NCI-H187 (cell line): ENCODE measurements at regions not wholly inside any gene's neighbourhood (a gene's known extent, or its start where the extent isn't known, plus 50 kb on each side); places are given as distances from the start of the nearest gene placed in this dataset.
"Not testable (repeated sequence)": the region's sequence is repeated elsewhere in the genome, so short reads cannot be mapped to it uniquely, and the experiment has no call there.

Source experiments
- DNase-seq, 2 experiments: peaks; one replicate each; lab custom pipeline; 2025; lab: John Stamatoyannopoulos, UW

DNA sequence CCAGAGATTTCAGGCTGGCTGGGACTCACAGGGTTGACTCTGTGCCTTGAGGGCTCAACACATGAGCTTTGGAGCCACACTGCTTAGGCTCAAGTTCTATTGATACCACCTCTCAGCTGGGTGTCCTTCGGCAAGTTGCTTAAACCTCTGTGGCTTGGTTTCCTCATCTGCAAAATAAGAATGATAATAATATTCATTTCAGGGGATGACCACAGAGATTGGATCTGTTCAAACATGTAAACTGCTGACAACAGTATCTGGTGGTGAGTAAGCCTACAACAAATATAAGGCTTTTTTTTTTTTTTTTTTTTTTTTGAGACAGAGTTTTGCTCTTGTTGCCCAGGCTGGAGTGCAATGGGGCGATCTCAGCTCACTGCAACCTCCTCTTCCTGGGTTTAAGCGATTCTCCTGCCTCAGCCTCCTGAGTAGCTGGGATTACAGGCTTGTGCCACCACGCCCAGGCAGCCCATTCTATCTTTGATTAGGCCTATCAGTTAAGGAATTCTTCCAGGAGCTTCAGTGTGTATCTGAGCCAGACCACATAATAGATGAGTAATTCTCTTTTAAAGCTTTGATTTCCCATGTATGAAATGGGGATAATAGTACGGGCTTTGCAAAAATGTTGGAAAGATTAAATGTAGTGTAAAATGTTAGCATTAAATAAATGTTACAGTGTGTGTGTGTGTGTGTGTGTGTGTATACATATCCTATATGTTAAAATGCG, 437.6 kb downstream of the PRDM2 start:
- DNase-seq: no peak

DNA sequence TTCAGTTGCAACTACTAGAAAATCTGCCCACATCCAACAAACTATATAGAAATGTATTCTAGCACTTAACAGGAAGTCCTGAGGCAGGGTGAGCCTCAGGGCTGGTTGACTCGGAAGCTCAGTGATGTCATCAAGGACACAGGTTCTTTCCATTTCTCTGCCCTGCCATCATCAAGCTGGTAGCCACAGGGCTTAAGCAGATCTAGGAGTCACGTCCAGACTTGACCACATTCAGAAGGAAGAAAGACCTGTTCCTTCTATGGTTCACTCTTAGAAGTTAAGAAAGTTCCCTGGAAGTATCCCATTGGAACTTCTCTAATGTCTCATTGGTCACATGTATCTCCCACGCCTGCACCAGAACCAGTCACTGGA, 438.1 kb downstream of the PRDM2 start:
- no peak for DNase-seq

DNA sequence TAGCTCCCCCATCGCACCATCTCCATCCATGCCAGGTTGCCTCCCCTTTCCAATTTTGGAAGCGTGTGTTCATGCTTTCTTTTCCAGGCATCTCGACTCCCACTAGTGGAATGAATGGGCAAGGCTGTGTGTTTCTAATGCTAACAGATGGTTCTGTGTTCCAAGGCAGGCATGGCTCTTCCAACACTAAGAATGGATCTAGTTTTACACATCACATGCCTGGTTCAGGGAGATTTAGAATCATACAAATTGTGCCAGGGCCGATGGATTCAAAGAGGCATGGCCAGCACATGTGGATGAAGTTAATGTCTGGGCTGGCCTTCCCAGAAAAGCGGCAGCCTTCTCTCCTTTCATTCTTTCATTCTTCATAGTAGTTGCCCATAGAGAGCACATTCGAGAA, 438.7 kb downstream of the PRDM2 start:
- no peak for DNase-seq

DNA sequence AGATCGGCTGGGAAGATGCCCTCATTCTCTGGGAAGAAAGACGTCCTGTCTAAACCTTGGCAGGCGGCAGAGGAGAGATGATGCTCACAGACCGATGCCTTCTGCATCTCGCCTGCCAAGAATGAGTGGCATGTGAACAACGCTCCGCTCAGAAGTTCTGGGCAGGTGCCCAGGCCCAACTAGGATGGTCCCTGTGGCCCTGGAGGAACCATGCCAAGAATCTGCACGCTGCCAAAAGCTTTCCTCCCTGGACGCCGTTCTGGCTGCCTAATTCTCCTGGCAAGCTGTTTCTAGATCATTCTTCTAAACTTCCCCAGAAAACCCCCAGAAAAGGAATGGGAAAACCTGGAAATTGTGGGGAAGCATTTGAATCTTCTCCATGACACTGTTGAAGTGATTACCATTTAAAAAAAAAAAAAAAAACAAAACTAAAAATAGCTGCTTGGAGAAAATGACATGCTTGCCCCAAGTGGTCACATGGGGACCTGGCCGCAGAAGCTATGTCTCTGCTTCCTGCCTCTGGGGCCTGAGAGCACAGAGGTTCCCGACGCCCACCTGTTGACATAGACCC, 440.9 kb downstream of the PRDM2 start:
- DNase-seq: no peak

DNA sequence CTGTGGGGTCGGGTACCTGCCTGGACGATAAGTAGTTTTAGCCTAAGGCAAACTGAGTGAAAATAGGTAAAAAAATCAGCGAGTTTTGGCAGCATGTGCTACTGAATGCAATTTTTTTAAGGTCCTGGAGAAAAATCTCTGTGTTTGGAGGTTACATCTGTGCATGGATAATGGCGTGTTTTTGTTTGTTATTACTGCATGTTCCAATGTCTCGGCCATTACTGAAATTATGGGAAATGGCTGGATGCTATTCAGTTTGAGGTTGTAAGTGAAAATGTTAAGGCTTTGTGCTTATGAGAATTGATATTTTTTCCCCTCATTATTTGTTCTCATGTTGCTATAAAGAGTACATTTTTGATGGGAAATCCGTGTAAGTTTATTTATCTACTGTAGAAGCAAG, 441.7 kb downstream of the PRDM2 start:
- no peak for DNase-seq

DNA sequence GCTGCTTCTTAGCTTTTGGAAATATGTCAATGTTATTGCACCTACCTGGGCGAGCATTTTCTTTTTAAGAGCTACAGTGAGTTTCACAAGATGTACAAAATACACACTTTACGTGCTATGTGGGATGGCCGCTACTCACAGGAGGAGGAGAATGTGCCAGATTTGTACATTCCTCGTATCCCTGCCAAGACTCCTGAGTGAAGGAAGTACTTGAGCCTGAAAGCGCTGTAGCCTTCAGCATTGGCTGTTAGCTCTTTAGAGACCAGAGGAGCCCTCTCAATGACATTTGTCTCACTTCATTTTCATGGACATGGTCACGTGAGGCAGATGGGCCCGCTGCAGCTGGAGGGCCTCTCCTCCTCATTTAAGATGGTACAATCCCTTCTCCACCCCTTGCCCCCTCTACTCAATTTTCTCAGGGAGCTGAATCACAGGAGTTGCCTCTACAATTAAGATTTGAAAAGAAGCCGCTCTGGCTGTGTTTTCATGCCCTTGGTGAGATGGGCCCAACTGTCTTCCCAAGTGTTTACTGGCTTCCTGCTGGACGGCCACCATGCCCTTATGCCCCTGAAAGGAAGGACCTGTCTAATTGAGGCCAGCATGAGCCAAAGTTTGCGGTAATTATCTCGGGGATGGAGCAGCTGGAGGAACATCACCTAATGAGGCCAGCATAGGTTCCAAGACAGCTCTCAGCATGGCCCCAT, 442.6 kb downstream of the PRDM2 start:
- peak; percentile 69 to 74 for DNase-seq

DNA sequence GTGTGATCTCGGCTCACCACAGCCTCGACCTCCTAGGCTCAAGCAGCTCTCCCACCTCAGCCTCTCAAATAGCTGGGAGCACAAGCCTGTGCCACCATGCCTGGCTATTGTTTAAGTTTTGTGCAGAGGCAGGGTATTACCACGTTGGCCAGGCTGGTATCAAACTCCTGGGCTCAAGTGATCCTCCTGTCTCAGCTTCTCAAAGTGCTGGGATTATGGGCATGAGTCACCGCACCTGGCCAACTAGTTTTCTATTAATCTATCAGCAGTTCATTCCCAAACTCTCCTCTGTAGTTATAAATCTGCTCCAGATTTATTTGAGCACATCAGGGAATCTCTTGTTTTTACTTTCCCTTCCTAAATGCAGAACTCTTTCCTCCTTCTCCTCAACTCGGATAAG, 443.8 kb downstream of the PRDM2 start:
- no peak for DNase-seq

DNA sequence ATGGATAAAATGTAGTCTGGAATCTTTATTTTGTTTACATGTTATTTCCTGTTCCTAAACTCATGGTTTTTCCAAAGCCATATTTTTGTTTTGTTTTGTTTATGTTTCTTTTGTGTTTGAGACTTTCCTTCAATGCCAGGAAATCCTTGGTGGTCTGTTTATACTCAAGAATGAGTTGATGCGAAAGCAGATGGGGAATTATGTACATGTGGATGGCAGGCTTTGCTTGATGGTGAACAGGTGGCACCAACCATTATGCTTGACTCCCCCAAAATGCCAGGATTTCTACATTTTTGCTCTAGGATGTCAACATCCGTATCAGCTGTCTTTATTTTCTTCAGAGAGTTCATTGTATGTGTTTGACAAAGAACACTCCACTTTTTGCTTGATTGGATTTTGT, 448.5 kb downstream of the PRDM2 start:
- no peak for DNase-seq

DNA sequence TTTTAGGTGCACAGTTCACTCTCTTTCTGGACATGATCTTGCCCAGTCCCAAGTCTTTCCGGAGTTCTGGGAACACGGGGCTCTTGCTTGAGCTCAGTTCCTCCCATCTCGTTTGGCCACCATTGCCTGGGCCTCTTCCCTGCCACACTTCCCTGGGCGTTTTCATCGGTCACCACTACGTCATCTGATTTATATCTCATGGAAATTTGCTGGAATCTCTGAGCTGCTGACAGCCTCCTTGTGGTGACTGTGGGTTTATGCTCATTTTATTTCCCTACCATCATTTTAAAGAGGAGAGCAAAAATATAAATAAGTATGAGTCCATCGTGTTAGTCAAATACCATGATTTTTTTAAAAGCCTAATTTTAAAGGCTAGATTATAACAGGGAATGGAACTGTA, 449.1 kb upstream of the KAZN start:
- no peak for DNase-seq

DNA sequence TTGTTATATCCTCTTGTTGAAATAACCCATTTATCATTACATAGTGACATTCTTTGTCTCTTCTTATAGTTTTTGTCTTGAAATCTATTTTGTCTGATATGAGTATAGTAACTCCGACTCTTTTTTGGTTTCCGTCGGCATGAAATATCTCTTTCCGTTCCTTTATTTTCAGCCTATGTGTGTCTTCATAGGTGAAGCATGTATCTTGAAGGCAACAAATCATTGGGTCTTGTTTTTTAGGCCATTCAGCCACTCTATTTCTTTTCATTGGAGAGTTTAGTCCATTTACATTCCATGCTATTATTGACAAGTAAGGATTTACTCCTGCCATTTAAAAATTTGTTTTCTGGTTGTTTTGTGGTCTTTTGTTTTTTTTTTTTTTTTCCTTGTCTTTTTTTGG, 441.9 kb upstream of the KAZN start:
- DNase-seq: no peak

DNA sequence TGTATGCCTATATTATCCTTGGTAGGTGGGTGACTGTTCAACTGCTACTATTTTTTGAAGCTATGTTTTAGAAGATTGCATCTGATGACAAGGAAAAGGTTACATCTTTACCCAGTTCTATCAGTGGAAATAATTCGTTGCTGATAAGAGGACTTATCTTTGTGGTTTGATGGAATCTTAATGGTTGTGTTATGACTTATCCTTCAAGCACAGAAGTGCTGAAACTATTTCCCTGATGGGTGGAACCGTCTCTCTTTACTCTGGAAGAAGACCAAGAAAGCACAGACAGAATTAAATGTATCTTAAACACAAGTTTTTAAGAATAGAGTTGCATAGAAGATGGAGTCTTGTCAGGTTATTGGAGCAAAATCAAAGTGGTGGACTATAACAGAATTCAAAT, 437.7 kb upstream of the KAZN start:
- no peak for DNase-seq

DNA sequence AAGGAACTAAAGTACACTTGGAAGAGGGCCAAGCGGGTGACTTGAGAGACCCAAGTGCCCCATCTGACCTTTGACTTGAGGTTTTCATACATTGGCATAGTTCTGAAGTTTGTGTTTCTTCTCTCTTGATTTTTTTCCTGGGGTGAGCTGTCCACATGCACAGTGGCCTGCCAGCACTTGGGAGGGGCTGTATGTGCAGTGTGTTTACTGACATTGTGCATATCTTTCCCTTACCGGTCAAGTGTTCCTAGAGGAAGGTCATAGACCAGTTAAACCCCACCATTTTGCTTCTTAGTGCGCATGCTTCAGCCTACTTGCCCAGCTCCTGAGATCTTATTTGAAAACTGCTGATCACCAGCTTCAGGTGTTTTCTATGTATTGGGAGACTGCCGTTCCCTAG, 435.2 kb upstream of the KAZN start:
- no peak for DNase-seq

DNA sequence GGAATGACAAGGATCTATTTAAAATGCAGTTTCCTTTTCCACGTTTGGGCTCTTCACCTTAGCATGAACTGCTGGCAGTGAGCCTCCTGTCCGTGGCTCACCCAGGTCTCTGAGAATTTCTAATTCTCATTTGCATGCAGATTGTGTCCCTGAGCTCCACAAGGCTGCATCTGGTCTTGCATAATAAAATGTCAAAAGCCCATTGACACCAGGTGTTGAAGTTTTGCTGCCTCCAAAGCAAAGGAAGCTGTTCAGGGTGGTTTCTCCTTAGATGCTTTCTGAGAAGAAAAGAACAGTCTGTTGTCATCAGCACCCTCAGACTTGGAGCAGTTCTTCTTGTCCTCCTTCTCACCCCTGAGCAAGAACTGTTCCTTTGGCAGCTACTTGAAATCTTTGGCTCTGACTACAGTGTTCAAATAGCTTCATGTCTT, 433.1 kb upstream of the KAZN start:
- no peak for DNase-seq

DNA sequence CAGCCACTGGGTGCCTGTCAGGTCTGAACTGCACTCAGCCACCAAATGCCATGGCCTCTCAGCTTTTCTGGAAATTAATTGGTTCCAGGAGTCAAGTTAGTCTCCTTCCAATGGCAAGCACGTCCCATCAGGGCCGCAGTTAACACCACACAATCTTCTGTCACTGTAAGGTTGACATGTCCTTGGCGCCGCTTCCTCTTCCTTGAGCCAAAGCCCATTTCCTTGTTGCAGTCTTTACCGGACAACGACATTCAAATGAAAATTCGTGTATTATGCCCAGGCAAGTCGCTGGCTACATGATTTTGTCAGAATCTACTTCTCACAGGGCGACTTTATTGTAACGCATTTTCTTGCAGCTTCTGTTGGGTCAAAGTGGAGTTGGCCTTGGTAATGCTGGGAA, 430.6 kb upstream of the KAZN start:
- DNase-seq: no peak

DNA sequence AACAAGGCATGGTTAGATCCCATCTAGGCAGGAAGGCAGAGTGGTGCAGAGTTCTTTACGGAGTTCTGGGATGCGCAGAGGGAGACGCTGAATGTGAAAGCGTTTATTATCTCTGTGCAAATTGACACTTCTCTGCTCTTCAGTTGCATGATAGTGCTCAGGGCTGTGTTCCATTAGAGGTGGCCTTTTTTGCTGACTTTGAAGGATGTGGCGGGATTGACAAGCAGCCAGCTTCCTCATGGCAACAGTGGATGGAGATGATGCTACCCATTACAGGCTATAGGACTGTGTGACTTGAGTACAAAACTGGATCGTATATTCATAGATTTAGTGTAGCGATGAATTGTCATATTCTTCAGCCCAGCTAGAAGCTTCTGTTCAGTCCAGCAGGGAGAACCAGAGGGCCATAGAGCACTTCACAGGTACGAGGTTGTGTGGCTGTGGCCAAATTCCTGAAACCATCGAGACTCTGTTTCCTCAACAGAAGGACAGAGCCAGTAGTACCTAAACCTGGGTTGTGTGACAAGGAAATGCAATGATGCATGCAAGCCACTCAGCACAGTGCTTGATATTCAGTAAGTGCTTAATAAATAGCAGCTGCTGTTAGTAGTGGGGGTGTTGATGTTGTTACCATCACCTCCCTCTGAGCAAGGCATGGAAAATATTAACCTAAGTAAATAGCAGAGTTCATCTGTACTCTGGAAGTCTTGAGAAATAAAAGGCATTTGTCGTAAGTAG, 430.0 kb upstream of the KAZN start:
- DNase-seq: no peak

DNA sequence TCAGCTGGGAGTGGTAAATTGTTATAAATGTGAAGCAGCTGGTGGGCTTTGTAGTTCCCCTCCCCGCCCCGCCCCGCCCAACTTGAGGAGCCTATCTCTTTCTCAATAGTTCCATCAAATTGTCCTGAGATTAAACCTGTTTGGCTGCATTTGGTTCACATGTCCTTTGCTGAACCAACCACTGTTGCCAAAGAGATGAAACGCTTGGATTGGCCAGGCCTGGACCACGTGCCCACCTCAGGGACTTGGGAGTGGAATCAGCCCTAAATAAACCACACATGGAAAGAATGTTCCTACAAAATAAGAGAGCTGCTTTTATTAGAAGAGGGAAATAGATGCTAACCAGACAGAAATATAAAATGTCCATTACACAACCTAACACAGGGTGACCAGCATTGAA, 424.9 kb upstream of the KAZN start:
- no peak for DNase-seq

DNA sequence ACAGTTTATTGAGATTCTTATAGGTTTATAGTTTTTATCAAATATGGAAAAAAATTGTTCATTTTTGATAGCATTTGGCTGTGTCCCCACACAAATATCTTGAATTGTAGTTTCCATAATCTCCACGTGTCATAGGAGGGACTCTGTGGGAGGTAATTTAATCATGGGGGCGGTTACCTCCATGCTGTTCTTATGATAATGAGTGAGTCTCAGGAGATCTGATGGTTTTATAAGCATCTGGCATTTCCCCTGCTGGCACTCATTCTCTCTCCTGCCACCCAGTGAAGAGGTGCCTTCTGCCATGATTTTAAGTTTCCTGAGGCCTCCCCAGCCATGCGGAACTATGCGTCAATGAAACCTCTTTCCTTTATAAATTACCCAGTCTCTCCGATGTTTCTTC, 420.6 kb upstream of the KAZN start:
- DNase-seq: not testable (repeated sequence)

DNA sequence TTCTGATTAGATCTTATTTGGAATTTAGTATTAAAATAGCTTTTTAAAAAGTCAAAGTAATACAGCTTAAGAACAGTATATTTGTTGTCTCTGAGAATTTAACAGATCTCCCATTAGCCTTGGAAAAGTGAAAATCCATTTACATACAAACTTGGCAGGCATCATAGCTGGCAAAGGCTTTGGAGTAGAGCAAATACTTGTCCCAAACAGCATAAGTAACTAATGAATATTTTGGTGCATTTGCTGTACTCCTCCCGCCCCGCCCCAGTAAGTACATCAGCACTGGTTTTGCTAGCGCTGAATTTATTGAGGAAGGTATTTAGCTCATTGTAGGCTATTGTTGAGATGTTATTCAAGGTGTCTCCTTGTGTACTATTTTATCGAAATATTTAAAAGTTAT, 417.7 kb upstream of the KAZN start:
- no peak for DNase-seq

DNA sequence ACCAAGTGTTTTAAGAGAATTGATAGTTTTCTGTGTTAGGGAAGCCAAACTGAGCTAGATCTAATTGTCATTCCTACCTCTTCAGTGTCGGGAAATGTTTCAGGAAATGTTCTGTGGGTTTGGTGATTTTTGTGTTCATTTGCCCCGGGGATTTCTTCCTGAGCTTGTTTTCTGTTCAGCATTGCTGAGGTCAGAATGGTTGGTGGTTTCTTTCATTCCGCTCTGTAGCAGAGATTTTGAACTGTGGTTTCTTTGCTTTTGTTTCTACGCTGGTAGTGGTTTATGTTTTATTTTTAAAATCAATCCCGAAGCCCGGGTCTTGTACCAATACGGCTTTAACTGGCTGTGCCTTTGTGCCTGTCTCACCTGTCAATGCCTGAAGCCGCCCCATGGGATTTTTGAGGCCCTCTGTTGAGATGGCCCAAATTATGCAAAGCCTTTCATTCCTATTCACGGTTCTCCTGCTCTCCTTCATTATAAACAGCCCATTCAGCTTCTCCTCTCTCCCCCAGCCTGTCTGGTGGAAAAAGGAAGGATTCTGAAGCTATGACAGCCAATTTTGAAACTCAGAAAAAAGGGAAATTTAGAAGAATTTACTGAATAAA, 417.2 kb upstream of the KAZN start:
- no peak for DNase-seq

DNA sequence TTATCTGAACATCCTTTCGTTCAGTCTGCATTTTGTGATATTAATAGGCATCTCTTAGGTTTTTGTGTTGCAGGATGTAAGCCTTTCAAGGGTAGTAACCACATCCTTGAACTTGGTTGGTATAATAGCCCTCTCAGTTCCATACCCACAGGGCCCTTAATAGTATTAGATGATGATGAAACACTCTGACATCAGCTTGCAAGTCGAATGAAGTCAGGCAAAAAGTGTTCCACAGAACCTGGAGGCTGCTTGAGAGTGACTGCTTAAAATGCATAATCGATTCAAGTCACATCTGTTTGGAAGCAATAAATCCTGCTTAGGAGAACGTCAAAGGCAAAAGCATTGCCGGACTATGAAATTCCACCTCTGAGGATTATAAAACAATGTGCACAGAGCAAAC, 415.6 kb upstream of the KAZN start:
- DNase-seq: no peak

DNA sequence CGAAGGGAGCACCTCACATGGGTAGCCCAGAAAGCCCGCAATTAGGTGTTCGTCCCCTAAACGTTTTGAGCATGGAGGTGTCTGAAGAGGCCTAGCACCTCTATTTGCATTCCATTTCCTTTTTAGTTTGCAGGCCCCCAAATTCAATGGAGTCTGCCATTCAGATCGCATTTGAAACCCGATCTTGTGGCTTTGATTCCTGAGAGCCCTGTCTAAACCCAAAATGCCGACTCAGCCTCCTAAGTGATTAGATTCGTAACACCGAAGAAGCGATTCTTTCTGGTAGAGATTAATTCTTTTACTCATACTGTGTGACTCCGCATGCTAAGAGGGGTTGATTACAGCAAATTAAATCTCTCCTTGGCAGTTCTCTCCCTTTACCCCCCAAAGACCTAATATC, 415.2 kb upstream of the KAZN start:
- DNase-seq: no peak

DNA sequence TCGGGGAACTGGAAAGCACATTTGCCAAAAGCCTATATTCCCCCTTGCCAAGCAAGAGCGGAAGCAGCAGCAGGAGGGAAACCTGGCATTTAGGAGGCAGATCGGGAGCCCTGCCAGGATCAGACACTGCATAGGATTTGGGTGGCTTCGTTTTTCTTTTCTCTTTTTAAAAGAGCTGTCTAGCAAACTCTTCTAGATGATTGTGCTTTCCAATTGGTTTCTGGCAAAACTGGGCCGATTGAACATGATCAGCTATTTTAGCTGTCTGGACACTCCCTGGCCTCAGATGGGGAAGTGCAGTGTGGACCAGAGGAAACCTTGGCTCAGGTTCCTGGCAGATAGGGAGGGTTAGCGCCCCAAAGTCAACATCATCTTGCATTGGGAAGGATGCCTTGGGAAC, 414.0 kb upstream of the KAZN start:
- DNase-seq: no peak

DNA sequence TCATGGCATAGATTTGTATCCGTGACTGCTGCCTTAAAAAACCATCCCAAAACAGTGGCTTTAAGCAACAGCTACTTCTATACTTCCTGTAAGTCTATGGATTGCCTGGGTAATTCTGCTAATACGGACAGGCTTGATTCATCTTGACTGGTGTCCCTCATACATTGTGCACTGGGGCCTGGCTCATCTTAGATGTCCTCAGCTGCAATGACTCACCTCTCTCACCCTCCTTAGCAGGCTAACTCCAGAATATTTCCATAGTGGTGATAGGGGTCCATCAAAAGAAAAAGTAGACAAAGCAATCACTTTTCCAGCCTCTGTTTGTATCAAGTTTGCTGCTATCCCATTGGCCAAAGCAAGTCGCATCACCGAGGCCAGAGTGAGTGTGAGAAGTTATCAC, 409.1 kb upstream of the KAZN start:
- DNase-seq: no peak
